HG03108 (cell line): ENCODE measurements at regions not wholly inside any gene's neighbourhood (a gene's known extent, or its start where the extent isn't known, plus 50 kb on each side); places are given as distances from the start of the nearest gene placed in this dataset.

Source experiments
- ATAC-seq: cut with Tn5 transposase; IDR thresholded peaks from one replicate; pipeline ENCODE4 v1.9.1; 2021; ENCODE audit warnings: moderate library complexity; ENCODE audit not compliant: unreplicated experiment

DNA sequence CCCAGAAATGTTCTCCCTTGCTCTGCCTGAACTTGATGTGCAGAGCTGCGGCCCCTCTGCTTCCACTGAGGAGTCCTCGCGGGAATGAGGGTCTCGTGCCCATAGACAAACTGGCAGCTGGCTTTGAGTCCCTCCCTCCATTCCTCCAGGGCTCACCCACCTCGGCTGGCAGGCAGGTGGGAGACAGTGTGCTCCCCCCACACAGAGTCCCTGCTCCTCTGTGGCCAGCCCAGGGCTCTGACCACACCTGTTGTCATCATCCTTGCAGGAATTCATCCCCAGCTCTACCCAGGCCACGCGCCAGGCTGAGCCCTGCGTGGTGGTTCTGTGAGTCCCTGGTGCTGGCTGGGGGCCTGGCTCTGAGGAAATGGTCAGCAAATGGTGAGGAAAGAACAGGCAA is 521.9 kb downstream of the TBC1D22A start:
- ATAC-seq = no peak

DNA sequence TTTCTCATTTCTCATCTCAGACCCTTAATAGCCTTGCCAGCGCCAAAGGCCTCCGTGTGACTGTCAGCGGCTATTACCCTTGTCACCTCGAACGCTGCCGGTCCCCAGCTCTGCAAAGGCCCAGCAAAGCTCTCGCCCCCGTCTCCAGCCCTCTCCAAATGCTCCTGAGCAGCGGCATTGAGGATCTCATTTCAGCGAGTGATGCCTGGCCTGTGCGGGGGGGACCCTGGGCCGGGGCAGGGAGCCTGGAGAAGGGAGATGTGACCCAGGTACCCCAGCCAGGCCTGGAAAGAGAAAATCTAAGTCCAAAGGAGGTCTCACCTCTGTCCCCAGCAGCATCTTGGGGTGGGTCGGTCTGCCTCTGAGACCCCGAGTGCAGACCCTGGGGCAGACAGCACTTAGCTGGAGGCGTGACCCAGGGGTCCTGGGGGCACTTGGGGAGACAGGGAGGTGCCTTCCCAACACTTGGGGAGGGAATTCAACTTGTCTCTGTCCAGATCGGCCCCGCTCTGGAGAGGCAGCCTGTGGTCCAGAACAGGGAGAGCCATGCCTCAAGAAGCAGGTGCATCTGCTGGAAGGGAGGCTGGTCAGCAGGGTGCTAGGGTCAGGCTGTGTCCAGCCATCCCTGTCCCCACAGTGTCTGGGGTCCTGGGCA is 521.3 kb downstream of the TBC1D22A start:
- ATAC-seq = no peak

DNA sequence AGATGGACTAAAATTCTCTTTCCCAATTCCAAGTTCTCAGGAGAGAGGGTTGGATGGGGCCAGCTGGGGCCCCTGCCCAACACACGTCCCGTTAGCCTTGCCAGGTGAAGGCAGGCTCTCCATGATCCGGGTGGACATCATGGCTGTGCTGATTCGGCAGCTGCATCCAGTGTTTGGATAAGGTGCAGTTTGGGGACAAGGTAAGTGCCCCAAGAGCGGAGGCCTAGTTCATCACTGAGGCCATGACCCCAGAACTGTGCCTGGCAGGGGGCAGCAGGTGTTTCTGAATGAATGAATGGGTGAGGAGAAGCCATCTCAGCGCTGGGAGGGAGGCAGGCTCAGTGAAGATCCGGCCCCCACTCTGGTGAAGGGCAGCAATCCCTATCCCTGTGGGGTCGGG is 520.4 kb downstream of the TBC1D22A start:
- ATAC-seq = no peak

DNA sequence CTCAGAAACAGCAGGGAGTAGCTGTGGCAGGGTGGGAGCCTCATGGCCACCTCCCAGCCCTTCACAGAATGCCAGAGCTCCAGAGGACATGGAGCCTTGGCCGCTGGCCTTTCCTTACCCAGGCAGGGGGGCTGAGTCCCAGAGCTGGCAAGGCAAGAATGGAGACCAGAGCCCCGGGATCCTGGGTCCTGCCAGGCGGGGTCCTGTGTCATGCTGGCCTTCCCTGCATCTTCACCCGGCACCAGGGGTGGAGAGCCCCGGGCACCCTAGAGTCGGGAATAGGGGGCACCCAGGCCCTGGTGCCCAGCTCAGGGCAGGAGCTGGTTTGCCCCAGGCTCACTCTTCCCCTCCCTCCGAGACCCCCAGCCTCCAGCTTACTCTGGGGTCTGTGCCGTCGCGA is 519.9 kb downstream of the TBC1D22A start:
- no peak for ATAC-seq

DNA sequence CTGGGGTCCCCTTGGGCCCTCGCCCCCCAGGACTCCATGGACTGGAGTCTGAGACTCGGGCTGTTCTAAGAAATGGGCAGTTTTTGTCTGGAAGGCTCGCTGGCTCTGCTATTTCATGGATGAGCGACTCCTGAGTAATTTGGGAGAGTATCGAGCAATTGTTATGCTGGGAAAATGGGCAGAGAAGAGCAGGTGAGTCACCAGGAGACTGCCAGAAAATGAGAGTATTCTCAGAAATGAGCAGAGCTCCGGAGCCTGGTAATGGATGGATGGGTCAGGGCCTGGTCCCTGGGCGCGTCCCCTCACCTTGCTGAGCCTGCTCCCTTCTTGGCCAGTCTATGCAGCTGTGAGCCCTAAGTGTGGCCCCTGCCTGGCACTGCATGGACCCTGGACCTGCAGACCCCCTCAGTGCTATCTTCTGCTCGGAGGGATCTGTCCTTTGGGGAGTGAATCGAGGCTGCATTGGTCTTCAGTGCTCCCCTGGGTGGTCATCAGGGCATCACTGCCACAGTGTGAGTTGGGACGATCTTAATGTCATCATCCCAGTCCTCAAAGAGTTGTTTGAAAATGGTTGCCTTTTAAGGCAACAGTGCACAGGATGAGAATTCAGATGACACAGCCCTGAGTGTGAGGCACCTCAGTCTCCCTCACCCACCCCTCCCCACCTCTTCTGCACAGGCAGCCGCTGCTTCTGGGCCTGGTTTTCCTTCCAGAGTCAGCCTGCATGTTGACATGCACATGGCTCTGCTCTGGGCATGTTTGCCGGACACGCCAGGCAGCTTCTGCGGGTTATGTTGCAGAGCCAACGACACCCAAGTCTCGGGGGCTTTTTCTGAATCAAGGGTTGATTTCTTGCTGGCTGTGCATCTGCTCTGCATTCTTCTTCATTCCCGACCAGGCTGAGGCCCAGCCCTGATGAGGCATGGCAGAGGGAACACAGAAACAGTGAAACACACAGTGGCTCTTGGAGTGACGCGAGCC is 519.0 kb downstream of the TBC1D22A start:
- no peak for ATAC-seq

DNA sequence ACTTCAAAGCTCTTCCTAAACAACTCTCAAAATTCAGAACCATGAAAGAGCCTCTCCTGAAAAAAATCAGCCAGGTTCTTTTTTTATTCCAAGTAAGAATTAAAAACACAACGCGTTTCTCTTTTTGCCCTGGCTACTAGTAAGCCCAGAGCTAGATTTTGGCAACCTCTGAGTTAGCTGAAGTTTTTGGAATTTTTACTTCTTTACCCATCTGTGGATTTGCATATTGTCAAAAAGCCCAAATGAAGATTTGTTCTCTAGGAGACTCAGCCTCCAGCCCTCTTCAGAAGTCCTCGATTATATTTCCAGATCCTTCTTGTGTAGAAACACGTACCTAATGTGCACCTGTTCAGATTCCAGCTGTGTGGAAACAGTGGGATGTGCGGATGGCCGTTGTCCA is 517.9 kb downstream of the TBC1D22A start:
- ATAC-seq = no peak

DNA sequence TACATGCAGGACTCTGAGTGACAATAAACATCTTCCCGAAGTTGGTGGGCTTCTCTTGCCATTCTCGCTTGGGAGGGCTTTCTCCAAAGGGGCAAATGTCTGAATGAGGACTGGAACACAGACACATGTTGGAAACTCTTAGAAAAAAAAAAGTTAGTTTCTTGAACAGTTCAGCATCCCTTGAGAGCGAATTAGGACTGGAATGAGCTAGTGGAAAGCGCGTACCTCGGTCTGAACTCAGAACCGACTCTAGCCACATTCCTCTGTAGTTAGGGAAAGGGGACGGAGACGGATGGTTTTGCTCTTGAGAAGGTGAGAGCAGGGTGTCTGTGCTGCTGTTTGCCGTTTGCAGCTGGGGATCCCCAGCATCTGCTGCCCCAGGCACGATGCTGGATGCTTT is 517.3 kb downstream of the TBC1D22A start:
- no peak for ATAC-seq

DNA sequence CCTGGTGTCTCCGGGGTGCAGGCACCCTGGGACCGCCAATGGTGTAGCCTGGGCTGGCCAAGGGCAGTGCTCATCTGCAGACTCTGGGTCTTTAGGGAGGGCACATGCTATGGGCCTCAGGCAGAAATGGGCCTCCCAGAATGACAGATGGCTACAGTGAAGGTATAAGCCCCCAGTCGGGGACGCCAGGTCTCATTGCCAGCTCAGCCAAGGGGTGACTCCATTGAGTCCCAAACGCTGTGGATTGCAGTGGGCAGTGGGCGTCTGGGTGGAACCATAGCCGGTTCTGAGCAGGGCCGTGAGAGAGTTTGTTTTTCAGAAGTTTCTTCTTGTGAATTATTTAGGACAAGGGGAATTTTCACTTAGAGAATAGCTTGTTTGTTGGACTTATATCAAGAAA is 516.9 kb downstream of the TBC1D22A start:
- no peak for ATAC-seq

DNA sequence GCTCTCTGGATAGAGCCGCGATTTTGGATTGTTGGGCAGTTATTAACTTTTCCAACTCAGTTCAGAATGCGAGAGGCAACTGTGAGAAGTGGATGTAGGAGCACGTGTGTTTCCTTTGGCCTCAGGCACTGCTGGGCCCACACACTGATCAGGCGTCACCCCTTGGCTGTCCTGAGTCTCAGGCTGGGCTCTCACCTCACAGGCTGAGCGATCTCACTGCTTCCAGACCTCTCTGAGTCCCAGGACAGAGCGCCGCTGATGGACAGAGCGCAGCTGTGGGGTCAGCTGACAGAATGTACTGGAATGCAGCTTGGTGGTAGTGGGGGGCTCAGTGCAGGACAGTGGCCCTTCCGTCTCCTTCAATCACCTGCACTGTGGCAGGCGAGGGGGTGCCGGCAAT is 516.2 kb downstream of the TBC1D22A start:
- ATAC-seq = no peak

DNA sequence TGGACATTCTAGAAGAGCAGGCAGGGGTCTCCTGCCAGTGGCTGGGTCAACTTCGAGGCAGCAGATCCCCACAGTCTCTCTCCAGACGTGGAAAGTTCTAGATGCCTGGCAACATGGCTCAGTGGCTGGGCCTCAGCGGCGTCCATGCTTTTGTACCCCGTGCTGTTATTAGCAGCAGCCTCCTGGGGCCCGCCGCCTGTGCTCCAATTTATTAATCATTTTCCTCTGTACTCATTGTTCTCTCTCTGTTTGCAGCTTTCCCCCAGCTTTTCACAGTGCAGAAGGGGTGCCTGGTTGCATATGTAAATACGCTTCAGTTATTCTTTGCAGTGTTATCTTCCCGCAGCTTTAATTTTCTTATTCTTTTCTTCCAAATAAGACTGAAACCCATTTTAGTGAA is 515.1 kb downstream of the TBC1D22A start:
- ATAC-seq = no peak

DNA sequence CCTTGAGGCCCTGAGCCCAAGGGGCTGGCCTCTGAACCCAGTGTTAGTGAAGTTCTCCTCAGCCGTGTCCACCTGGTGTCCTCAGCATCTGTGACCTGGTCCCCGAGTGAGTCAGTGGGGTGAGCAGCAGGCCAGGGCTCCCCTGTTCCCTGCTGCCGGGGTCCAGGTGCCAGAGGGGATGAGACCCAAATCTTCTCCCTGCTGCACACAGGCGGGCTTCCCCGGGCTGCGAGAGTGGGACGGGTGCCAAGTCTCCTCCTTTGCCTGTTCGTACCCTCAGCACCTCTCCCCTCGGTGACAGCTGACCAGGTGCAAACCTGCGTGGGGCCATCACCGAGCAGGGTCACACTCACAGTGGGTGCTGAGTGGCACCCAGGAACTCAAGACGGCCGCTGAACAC is 514.5 kb downstream of the TBC1D22A start:
- no peak for ATAC-seq

DNA sequence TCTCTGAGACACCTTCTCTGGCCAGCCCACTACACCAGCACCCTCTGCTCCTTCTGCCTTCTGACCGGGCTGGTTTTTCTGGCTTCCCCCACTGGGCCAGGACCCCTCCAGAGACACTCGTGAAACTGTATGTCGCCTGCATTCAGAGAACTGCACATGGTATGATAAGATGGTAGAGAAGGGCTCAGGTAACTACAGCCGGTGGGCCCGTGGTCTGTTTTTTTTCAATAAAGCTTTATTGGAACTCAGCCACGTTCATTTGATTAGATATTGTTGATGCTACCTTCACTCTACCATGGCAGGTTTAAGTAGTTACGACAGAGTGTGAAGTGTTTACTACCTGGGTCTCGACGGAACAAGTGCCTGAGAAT is 514.0 kb downstream of the TBC1D22A start:
- no peak for ATAC-seq

DNA sequence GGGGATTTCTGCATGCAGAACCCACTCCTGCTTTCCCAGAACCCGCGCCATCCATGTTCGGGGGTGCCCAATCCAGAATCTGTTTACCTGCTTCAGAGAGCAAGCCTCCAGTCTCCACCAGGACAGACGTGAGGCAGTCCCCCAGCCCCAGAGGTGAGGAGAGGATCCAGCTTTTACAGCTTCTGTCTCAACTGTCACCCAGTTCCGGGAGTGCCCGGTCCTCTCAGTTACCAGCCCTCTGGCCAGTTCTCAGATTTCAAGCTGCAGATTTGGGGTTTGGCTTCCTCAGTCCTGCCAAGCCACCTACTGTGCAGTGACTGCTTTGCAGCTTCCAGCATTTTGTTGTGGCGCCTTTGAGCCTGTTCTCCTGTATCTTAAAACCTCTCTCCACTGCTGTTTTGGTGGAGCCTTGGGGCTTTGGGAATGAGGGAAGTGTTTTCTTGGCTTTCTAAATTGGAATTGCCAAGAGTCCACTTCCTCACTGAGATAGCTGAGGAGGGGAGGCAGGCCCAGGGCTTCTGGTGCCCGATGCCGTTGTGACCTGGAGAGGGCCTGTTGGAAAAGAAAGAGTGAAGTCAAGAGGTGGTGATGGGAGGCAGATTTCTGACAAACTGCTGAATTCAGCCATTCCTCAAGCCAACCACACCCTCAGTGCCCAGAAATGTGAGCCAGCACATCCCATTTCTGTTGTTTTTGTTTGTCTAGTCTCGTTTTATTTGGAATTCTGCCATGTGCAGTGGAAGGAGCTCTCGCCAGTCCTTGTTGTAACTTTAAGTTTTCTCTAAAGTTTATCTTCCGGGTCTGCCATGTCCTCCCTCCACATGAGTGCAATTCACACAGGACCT is 513.4 kb downstream of the TBC1D22A start:
- no peak for ATAC-seq

DNA sequence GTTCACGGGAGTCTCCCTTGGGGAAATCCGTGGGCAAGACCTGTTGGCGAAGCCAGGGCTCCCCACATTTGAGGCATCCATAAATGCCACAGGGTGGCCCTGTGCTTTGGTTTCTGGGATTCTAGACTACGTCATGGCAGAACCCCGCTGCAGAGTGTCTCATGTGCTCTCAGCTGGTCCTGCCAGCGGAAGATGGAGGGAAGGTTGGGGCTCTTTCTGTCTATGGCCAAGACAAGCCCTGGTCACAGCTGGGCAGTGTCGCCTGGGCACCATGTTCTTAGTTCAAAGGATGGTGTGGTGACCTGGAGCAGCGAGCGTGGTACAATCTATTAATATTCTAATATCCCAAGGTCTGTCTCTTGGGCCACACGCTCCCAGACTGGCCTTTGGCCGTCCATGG is 511.7 kb downstream of the TBC1D22A start:
- ATAC-seq = no peak

DNA sequence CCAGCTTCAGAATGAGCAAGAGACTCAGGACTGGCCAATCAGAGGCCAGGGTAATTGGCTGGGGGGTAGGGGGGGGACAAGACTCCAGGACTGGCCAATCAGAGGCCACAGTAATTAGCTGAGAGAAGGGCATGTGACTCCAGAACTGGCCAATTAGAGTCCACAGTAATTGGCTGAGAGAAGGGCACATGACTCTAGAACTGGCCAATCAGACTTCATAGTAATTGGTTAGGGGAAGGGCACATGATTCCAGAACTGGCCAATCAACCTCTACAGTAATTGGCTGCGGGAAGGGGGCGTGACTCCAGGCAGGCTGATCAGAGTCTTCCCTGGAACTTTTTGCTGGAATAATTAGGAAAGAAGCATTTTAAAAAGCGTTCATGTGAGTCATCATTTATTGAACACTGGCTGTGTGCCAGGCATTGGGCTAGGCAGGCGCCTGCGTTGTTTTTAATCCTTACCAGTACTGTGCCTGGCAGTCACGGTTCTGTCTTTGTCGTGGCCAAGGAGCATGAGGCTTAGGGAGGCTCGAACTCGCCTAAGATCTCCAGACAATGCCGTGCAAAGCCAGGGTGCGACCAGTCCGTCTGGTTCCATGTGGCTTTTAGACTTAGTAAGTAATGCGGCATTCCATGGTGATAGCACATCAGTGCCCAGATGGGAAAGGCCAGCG is 508.1 kb downstream of the TBC1D22A start:
- no peak for ATAC-seq

DNA sequence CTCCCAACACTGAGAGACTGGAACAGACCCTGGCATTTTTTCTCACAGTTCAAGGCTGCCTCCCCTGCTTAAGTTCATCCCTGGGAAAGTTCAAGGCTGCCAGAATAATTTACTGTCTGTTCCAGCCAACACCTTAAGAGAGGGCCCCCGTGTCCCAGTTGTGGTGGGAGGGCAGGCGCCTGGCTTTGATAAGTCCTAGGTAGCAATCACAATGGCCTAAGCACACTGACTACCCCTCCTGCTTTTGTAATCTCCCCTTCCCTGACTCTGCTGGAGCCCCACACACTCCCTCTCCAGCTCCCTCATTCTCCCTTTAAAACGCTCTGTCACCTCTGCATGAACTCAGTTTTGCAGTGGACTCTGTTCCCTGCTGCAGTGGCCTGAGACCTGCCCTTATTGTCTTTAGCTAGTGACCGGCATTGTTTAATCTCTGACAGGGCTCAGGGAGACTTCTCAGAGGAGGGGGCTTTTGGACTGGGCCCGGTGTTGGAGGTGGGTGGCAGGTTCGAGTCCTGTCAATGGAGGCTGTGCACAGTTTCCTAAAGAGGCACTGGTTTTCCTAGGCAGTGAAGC is 507.2 kb downstream of the TBC1D22A start:
- ATAC-seq = no peak

DNA sequence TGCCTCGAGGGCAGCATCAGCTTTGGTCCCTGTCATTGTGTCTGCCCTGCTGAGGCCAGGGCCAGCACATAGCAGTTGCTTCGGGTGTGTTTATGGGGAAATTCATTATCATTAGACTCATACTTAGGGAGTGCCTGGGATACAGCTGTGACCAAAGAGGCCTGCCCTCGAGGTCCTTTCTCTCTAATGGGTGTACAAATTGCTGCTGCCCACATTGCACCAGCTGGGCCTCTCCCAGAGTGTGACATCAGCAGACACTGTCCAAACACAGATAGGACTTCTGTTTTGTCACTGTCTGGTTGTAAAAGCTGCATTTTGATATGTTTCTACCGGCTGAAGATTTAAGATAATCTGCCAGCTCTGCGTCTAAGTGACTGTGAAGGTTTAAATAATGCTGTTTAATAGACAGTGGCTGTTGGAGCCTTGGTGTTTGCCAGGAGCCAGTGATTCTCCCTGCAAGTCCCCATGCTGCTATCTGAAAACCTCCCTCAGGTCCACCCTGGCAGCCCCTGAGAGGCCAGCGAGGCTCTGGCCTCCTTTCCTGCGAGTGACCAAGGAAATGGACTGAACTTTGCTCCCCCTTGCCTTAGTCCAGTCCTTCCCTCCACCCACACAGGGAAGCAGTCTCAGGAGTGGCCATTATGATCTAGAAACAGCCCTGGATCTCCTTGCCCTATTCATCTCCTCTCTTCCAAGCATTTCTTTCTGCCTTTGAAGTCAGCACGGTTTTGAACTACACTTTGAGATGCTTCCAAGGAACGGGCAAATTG is 505.2 kb downstream of the TBC1D22A start:
- ATAC-seq = no peak

DNA sequence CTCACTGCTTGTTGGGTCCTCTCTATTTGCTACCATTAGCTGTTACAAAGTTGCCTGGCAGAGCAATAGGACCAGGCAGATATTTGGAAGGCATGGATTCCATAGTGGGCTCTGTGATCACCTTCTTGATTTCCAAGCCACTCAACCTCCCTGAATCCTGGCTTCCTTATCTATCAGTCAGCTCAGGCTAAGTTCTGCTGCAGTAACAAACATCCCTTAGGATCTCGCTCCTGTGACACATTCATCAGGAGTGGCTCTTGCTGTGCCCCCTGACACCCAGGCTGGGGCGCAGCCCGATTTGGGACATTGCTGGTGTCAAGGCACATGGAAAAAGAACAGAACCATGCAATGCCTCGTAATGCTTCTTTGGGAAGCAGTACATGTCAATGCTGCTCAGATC is 503.9 kb downstream of the TBC1D22A start:
- ATAC-seq = no peak

DNA sequence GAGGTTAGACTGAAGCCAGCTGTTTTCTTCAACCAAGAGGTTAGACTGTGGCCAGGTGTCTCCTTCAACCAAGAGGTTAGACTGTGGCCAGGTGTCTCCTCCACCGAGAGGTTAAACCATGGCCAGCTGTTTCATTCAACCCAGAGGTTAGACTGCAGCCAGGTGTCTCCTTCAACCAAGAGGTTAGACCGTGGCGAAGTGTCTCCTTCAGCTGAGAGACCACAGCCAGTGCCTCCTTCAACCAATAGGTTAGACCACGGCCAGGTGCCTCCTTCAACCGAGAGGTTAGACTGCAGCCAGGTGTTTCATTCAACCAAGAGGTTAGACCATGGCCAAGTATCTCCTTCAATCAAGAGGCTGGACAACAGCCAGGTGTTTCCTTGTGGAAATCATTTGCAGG is 498.1 kb downstream of the TBC1D22A start:
- ATAC-seq = no peak

DNA sequence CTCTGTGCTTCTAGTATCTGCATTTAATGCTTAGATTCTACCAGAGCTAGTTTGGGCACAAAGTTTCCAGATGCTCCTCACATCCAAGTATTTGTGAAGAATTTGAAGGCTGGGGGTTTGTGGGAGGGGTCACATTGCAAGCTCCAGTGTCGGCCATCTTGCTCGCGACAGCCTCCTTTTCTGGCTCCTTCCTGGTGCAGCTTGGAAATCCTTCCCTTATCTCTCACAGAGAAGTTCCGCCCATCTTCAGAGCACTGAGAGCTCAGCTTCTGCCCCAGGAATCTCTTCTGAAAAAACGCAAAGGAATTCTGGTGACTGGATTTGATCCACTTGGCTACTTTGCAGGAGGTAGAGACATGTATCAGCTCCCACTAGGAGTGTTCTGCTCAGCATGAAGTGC is 497.5 kb downstream of the TBC1D22A start:
- ATAC-seq = no peak
